ENCODE measurements at regions not wholly inside any gene's neighbourhood (a gene's known extent, or its start where the extent isn't known, plus 50 kb on each side); places are given as distances from the start of the nearest gene placed in this dataset.

DNA sequence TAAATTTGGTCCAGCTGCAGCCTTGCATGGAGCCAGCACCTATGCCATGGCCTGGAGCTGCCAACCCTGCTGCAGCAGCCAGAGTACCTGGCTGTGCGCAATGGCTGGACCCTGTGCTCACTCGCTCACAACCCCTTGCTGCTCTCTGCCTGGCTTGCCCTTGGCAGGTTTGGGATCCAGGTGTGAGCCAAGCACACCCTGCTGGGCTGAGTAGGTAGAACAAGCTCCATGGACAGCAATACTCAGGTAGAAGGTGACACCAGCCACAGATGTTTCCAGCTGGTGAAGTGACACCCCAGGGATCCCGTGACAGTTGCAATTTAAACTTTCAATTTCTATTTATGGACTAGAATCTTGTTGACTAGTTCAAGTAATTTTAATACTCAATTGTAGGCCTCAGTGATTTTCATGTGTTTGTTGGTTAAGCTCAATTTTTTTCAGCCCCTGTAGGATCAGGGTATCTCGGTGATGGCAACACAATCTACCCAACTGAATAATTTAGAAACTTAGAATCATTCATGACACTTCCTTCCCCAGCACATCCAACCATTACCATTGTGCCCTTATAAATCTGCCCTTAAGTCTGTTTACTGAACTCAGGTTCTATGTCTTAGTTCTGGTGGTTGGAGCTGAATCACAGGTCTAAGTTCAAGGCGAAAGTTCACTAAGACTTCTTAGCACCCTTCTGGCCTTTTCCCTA is 480.0 kb downstream of the PMP22 start:
- TF ChIP-seq POLR2A (IDR thresholded peaks at IDR 0.05; ENCODE audit: low read length) (no peak), GATA1 (IDR thresholded peaks at IDR 0.05; ENCODE audit: low read depth, low read length) (no peak)
